DMS53 treated with DMSO at 0.1 percent for 48 hours (cell line): ENCODE measurements at regions not wholly inside any gene's neighbourhood (a gene's known extent, or its start where the extent isn't known, plus 50 kb on each side); places are given as distances from the start of the nearest gene placed in this dataset.
A peak's percentile ranks its signal among the peaks of the same experiment; 100 is the strongest.
"Not testable (repeated sequence)": the region's sequence is repeated elsewhere in the genome, so short reads cannot be mapped to it uniquely, and the experiment has no call there.

ENCODE experiments used
- DNase-seq: peaks from one replicate; lab custom pipeline; 2025; ENCODE audit not compliant: unreplicated experiment; lab: John Stamatoyannopoulos, UW

- no peak for DNase-seq
These were observed 197.2 kb downstream of the GRXCR1 start for GRCh38 chr4:43089730-43090129.

GRCh38 chr4:43103048-43103447, 210.5 kb downstream of the GRXCR1 start:
- DNase-seq, result no peak

- DNase-seq, result peak; percentile 14
These were observed 219.6 kb downstream of the GRXCR1 start for GRCh38 chr4:43112139-43112538.

GRCh38 chr4:43113196-43113595, 220.7 kb downstream of the GRXCR1 start:
- DNase-seq, result no peak

GRCh38 chr4:43126595-43126994, 234.1 kb downstream of the GRXCR1 start:
- DNase-seq, result no peak

- DNase-seq, result no peak
These were observed 237.9 kb downstream of the GRXCR1 start for GRCh38 chr4:43130228-43131021.

- DNase-seq, result peak; percentile 91
These were observed 239.6 kb downstream of the GRXCR1 start for GRCh38 chr4:43132010-43132582.

GRCh38 chr4:43133566-43133965, 241.1 kb downstream of the GRXCR1 start:
- no peak for DNase-seq

GRCh38 chr4:43136752-43137151, 244.2 kb downstream of the GRXCR1 start:
- DNase-seq, result no peak

- no peak for DNase-seq
These were observed 253.7 kb downstream of the GRXCR1 start for GRCh38 chr4:43146198-43146597.

GRCh38 chr4:43148481-43148880, 256.0 kb downstream of the GRXCR1 start:
- DNase-seq, result no peak

- DNase-seq, result peak; percentile 45
These were observed 270.7 kb downstream of the GRXCR1 start for GRCh38 chr4:43163101-43163792.

- DNase-seq, result no peak
These were observed 297.2 kb downstream of the GRXCR1 start for GRCh38 chr4:43189741-43190140.

GRCh38 chr4:43212576-43212975, 320.1 kb downstream of the GRXCR1 start:
- DNase-seq, result not testable (repeated sequence)

GRCh38 chr4:43223820-43224219, 331.3 kb downstream of the GRXCR1 start:
- no peak for DNase-seq

- no peak for DNase-seq
These were observed 332.0 kb downstream of the GRXCR1 start for GRCh38 chr4:43224559-43224958.

- DNase-seq, result no peak
These were observed 340.8 kb downstream of the GRXCR1 start for GRCh38 chr4:43233321-43233720.

GRCh38 chr4:43234626-43235415, 342.3 kb downstream of the GRXCR1 start:
- no peak for DNase-seq

- no peak for DNase-seq
These were observed 345.5 kb downstream of the GRXCR1 start for GRCh38 chr4:43238008-43238407.

- no peak for DNase-seq
These were observed 346.1 kb downstream of the GRXCR1 start for GRCh38 chr4:43238585-43238984.

- no peak for DNase-seq
These were observed 348.6 kb downstream of the GRXCR1 start for GRCh38 chr4:43241104-43241503.
